ENCODE measurements at regions not wholly inside any gene's neighbourhood (a gene's known extent, or its start where the extent isn't known, plus 50 kb on each side); places are given as distances from the start of the nearest gene placed in this dataset.
"Not testable (repeated sequence)": the region's sequence is repeated elsewhere in the genome, so short reads cannot be mapped to it uniquely, and the experiment has no call there.

GRCh38 chr3:177905173-177906125 is 630.8 kb upstream of the KCNMB2 start:
- no peak overlapping the region for H3K4me3 ChIP-seq (ENCODE audit: low read depth, low read length)
- no peak for TF ChIP-seq MAX (IDR thresholded peaks at IDR 0.05; ENCODE audit: low read depth, low read length)
- TF ChIP-seq POLR2A (IDR thresholded peaks at IDR 0.05; ENCODE audit: extremely low read depth, insufficient read length) = no peak
- TF ChIP-seq, protein P1, sequence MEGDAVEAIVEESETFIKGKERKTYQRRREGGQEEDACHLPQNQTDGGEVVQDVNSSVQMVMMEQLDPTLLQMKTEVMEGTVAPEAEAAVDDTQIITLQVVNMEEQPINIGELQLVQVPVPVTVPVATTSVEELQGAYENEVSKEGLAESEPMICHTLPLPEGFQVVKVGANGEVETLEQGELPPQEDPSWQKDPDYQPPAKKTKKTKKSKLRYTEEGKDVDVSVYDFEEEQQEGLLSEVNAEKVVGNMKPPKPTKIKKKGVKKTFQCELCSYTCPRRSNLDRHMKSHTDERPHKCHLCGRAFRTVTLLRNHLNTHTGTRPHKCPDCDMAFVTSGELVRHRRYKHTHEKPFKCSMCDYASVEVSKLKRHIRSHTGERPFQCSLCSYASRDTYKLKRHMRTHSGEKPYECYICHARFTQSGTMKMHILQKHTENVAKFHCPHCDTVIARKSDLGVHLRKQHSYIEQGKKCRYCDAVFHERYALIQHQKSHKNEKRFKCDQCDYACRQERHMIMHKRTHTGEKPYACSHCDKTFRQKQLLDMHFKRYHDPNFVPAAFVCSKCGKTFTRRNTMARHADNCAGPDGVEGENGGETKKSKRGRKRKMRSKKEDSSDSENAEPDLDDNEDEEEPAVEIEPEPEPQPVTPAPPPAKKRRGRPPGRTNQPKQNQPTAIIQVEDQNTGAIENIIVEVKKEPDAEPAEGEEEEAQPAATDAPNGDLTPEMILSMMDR (IDR thresholded peaks at IDR 0.05; ENCODE audit: low read depth, low read length) = no peak
- no peak for TF ChIP-seq MYC (IDR thresholded peaks at IDR 0.05; ENCODE audit: low read depth, low read length)
- no peak for DNase-seq (ENCODE audit: low read depth)

DNA sequence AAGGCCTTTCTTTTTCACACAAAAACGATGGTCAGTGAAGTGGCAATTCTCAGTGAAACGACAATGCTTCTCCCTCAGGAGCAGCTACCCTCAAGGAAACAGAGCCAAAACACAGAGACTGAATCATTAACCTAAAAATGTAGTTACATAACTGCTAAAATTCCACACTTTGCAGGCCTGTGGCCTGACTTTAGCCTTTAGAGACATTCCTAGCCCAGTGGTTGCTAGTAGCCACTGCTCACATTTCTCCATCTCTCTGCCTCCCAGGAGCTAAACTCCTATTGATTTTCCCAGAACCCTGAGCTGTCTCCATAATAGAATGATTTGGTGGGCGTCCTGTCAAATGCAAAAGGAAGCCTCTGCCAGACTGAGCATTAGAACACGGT is 630.1 kb upstream of the KCNMB2 start:
- no peak for DNase-seq (ENCODE audit: low read depth)
- no peak overlapping the region for H3K4me3 ChIP-seq (ENCODE audit: low read depth, low read length)
- TF ChIP-seq POLR2A (IDR thresholded peaks at IDR 0.05; ENCODE audit: extremely low read depth, insufficient read length) (no peak), MYC (IDR thresholded peaks at IDR 0.05; ENCODE audit: low read depth, low read length) (no peak), MAX (IDR thresholded peaks at IDR 0.05; ENCODE audit: low read depth, low read length) (no peak)
- TF ChIP-seq, protein P1 (IDR thresholded peaks at IDR 0.05; ENCODE audit: low read depth, low read length) = no peak

- TF ChIP-seq MAX (IDR thresholded peaks at IDR 0.05; ENCODE audit: low read depth, low read length) (no peak), POLR2A (IDR thresholded peaks at IDR 0.05; ENCODE audit: extremely low read depth, insufficient read length) (no peak), MYC (IDR thresholded peaks at IDR 0.05; ENCODE audit: low read depth, low read length) (no peak)
- TF ChIP-seq, protein P1 (IDR thresholded peaks at IDR 0.05; ENCODE audit: low read depth, low read length) = no peak
- DNase-seq (ENCODE audit: low read depth) = no peak
- H3K4me3 ChIP-seq (ENCODE audit: low read depth, low read length) = no peak overlapping the region
These were observed 629.5 kb upstream of the KCNMB2 start for GRCh38 chr3:177906578-177907229.

- not testable (repeated sequence) for H3K4me3 ChIP-seq (ENCODE audit: low read depth, low read length); DNase-seq (ENCODE audit: low read depth)
These were observed 626.7 kb upstream of the KCNMB2 start for GRCh38 chr3:177909530-177909929.

GRCh38 chr3:177914224-177914623 is 622.0 kb upstream of the KCNMB2 start:
- H3K4me3 ChIP-seq (ENCODE audit: low read depth, low read length) = no peak overlapping the region
- TF ChIP-seq, protein P1 (IDR thresholded peaks at IDR 0.05; ENCODE audit: low read depth, low read length) = no peak
- TF ChIP-seq MYC (IDR thresholded peaks at IDR 0.05; ENCODE audit: low read depth, low read length) = no peak
- no peak for TF ChIP-seq POLR2A (IDR thresholded peaks at IDR 0.05; ENCODE audit: extremely low read depth, insufficient read length)
- no peak for TF ChIP-seq MAX (IDR thresholded peaks at IDR 0.05; ENCODE audit: low read depth, low read length)
- no peak for DNase-seq (ENCODE audit: low read depth)

GRCh38 chr3:177916461-177916860 is 619.8 kb upstream of the KCNMB2 start:
- TF ChIP-seq MYC (IDR thresholded peaks at IDR 0.05; ENCODE audit: low read depth, low read length) (no peak), POLR2A (IDR thresholded peaks at IDR 0.05; ENCODE audit: extremely low read depth, insufficient read length) (no peak), MAX (IDR thresholded peaks at IDR 0.05; ENCODE audit: low read depth, low read length) (no peak)
- TF ChIP-seq, protein P1 (IDR thresholded peaks at IDR 0.05; ENCODE audit: low read depth, low read length) = no peak
- no peak overlapping the region for H3K4me3 ChIP-seq (ENCODE audit: low read depth, low read length)
- no peak for DNase-seq (ENCODE audit: low read depth)
